GM23338 (cell line): ENCODE measurements at regions not wholly inside any gene's neighbourhood (a gene's known extent, or its start where the extent isn't known, plus 50 kb on each side); places are given as distances from the start of the nearest gene placed in this dataset.
"Not testable (repeated sequence)": the region's sequence is repeated elsewhere in the genome, so short reads cannot be mapped to it uniquely, and the experiment has no call there.

ENCODE experiments used
- EZH2phosphoT487 ChIP-seq: fragments of 200-600 bp; sonication (generic); IDR thresholded peaks from one replicate; pipeline ENCODE4 v1.8.1; 2018; ENCODE audit warnings: antibody characterized with exemption; ENCODE audit not compliant: unreplicated experiment
- STAT1 ChIP-seq: IDR thresholded peaks from one replicate; pipeline ENCODE4 v1.6.1; 2016; ENCODE audit warnings: antibody characterized with exemption; ENCODE audit not compliant: unreplicated experiment
- TF ChIP-seq, protein P1 (sequence below), 2 experiments: fragments of 200-600 bp in 1 of 2; sonication (generic) in 1 of 2; conservative IDR thresholded peaks; 2 replicates each; pipeline versions ENCODE4 v1.5.1 to v1.6.1; 2016 to 2017; ENCODE audit warnings: antibody characterized with exemption in 2 of 2, low read depth in 2 of 2, mild to moderate bottlenecking in 2 of 2, moderate library complexity in 1 of 2

DNA sequence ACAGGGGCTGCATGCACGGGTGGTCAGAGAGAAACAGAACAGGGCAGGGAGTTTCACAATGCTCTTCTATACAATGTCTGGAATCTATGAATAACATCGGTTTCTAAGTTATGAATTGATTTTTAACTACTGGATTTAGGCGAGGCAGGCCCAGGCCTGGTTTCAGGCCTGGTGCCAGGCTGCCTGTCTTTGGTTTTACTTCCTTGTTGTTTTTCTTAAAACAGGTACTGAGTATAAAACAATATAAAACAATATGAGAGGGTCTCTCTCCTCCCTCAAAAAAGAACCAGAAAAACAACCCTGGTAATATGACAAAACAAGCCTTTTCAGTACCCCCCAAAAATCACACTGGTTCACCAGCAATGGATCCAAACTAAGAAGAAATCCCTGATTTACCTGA is 196.1 kb upstream of the ANXA10 start:
- TF ChIP-seq, protein P1, sequence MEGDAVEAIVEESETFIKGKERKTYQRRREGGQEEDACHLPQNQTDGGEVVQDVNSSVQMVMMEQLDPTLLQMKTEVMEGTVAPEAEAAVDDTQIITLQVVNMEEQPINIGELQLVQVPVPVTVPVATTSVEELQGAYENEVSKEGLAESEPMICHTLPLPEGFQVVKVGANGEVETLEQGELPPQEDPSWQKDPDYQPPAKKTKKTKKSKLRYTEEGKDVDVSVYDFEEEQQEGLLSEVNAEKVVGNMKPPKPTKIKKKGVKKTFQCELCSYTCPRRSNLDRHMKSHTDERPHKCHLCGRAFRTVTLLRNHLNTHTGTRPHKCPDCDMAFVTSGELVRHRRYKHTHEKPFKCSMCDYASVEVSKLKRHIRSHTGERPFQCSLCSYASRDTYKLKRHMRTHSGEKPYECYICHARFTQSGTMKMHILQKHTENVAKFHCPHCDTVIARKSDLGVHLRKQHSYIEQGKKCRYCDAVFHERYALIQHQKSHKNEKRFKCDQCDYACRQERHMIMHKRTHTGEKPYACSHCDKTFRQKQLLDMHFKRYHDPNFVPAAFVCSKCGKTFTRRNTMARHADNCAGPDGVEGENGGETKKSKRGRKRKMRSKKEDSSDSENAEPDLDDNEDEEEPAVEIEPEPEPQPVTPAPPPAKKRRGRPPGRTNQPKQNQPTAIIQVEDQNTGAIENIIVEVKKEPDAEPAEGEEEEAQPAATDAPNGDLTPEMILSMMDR (conservative IDR thresholded peaks at IDR 0.05; ENCODE audit: low read depth in 2 of 2): not testable (repeated sequence)
- TF ChIP-seq EZH2phosphoT487, STAT1: not testable (repeated sequence)
